ENCODE measurements at regions not wholly inside any gene's neighbourhood (a gene's known extent, or its start where the extent isn't known, plus 50 kb on each side); places are given as distances from the start of the nearest gene placed in this dataset.
"Not testable (repeated sequence)": the region's sequence is repeated elsewhere in the genome, so short reads cannot be mapped to it uniquely, and the experiment has no call there.

GRCh38 chr15:91369823-91370222 lies 269.8 kb downstream of the SV2B start:
- Mint-ChIP-seq H3K27ac (ENCODE audit: unreplicated experiment) (no peak overlapping the region), H3K9me3 (ENCODE audit: unreplicated experiment) (no peaks in the 10 kb centered on the region), H3K4me3 (ENCODE audit: unreplicated experiment) (no peak overlapping the region), H3K36me3 (ENCODE audit: insufficient read depth, unreplicated experiment) (no peaks in the 10 kb centered on the region), H3K27me3 (ENCODE audit: insufficient read depth, unreplicated experiment) (peaks cover 4% of the 10 kb centered on the region), H3K4me1 (ENCODE audit: low read depth, unreplicated experiment) (no peaks in the 10 kb centered on the region)
- no peak for DNase-seq
- Histone ChIP-seq H3K36me3 (ENCODE audit: control insufficient read depth, insufficient read depth, low read length) (no peaks in the 10 kb centered on the region), H3K9me3 (no peaks in the 10 kb centered on the region), H3K4me3 (ENCODE audit: low read depth, low read length) (no peak overlapping the region), H3K4me1 (no peaks in the 10 kb centered on the region), H3K27me3 (replicated peaks; ENCODE audit: control insufficient read depth, insufficient read depth, low read length) (no peaks in the 10 kb centered on the region)
- POLR2A ChIA-PET, result no interaction called here
- TF ChIP-seq CTCF (IDR thresholded peaks at IDR 0.05; ENCODE audit: insufficient read depth in 1 of 2, low read depth in 1 of 2, low read length in 1 of 2, severe bottlenecking in 1 of 2, unreplicated experiment in 1 of 2), result no peak
- CTCF ChIA-PET, result no interaction called here
- intact Hi-C loops (cut with micrococcal nuclease; ENCODE audit: unreplicated experiment), result no loop called here
- BruUV-seq (replicated peaks), result no TSS peak

- H3K36me3 ChIP-seq (ENCODE audit: control insufficient read depth, insufficient read depth, low read length); H3K27me3 ChIP-seq (replicated peaks; ENCODE audit: control insufficient read depth, insufficient read depth, low read length); H3K27ac Mint-ChIP-seq (ENCODE audit: unreplicated experiment); H3K4me3 ChIP-seq (ENCODE audit: low read depth, low read length); H3K9me3 Mint-ChIP-seq (ENCODE audit: unreplicated experiment); H3K27me3 Mint-ChIP-seq (ENCODE audit: insufficient read depth, unreplicated experiment); H3K4me1 ChIP-seq; H3K4me1 Mint-ChIP-seq (ENCODE audit: low read depth, unreplicated experiment); H3K4me3 Mint-ChIP-seq (ENCODE audit: unreplicated experiment); CTCF ChIA-PET; H3K9me3 ChIP-seq; DNase-seq; intact Hi-C loops (cut with micrococcal nuclease; ENCODE audit: unreplicated experiment); H3K36me3 Mint-ChIP-seq (ENCODE audit: insufficient read depth, unreplicated experiment); BruUV-seq (replicated peaks); POLR2A ChIA-PET: not testable (repeated sequence)
These were observed 271.3 kb downstream of the SV2B start for GRCh38 chr15:91371345-91371744.

- CTCF ChIA-PET, result interaction anchor here (0.6 kb wide), 1 partner anchor 852 kb away, joined by 3 read pairs; no protein-coding TSS in a partner anchor
- BruUV-seq (replicated peaks), result no TSS peak
- H3K9me3 Mint-ChIP-seq (ENCODE audit: unreplicated experiment), result no peaks in the 10 kb centered on the region
These were observed 274.3 kb downstream of the SV2B start for GRCh38 chr15:91374336-91374735.

More at GRCh38 chr15:91374336-91374735, 274.3 kb downstream of the SV2B start:
- no peaks in the 10 kb centered on the region for H3K4me1 Mint-ChIP-seq (ENCODE audit: low read depth, unreplicated experiment)
- H3K27me3 Mint-ChIP-seq (ENCODE audit: insufficient read depth, unreplicated experiment), result peaks cover 7% of the 10 kb centered on the region
- Histone ChIP-seq H3K27me3 (replicated peaks; ENCODE audit: control insufficient read depth, insufficient read depth, low read length) (no peaks in the 10 kb centered on the region), H3K4me3 (ENCODE audit: low read depth, low read length) (no peak overlapping the region), H3K9me3 (no peaks in the 10 kb centered on the region), H3K36me3 (ENCODE audit: control insufficient read depth, insufficient read depth, low read length) (no peaks in the 10 kb centered on the region), H3K4me1 (no peaks in the 10 kb centered on the region)
- TF ChIP-seq CTCF (IDR thresholded peaks at IDR 0.05; ENCODE audit: insufficient read depth in 1 of 2, low read depth in 1 of 2, low read length in 1 of 2, severe bottlenecking in 1 of 2, unreplicated experiment in 1 of 2), result no peak
- POLR2A ChIA-PET, result interaction anchor here (0.5 kb wide), 1 partner anchor 11 kb away, joined by 3 read pairs; no protein-coding TSS in a partner anchor
- DNase-seq, result no peak
- no peak overlapping the region for H3K27ac Mint-ChIP-seq (ENCODE audit: unreplicated experiment)
- intact Hi-C loops (cut with micrococcal nuclease; ENCODE audit: unreplicated experiment), result no loop called here
- no peak overlapping the region for H3K4me3 Mint-ChIP-seq (ENCODE audit: unreplicated experiment)
- H3K36me3 Mint-ChIP-seq (ENCODE audit: insufficient read depth, unreplicated experiment), result no peaks in the 10 kb centered on the region
